DMS153 (cell line): ENCODE measurements at regions not wholly inside any gene's neighbourhood (a gene's known extent, or its start where the extent isn't known, plus 50 kb on each side); places are given as distances from the start of the nearest gene placed in this dataset.
"Not testable (repeated sequence)": the region's sequence is repeated elsewhere in the genome, so short reads cannot be mapped to it uniquely, and the experiment has no call there.

Experiments
- DNase-seq: peaks from one replicate; lab custom pipeline; 2025; lab: John Stamatoyannopoulos, UW

DNA sequence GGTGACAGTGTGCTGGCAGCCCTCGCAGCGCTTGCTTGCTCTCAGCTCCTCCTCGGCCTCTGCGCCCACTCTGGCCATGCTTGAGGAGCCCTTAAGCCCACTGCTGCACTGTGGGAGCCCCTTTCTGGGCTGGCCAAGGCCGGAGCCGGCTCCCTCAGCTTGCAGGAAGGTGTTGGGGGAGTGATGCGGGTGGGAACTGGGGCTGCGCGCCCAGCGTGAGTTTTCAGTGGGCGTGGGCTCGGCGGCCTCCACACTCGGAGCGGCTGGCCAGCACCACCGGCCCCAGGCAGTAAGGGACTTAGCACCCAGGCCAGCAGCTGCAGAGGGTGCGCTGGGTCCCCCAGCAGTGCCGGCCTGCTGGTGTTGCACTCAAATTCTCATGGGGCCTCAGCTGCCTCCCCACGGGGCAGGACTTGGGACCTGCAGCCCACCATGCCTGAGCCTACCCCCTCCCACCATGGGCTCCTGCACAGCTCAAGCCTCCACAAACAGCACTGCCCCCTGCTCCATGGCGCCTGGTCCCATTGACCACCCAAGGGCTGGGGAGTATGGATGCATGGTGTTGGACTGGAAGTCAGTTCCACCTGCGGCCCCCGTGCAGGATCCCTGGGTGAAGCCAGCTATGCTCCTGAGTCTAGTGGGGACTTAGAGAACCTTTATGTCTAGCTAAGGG, 223.1 kb upstream of the PTPRD start:
- DNase-seq = no peak

DNA sequence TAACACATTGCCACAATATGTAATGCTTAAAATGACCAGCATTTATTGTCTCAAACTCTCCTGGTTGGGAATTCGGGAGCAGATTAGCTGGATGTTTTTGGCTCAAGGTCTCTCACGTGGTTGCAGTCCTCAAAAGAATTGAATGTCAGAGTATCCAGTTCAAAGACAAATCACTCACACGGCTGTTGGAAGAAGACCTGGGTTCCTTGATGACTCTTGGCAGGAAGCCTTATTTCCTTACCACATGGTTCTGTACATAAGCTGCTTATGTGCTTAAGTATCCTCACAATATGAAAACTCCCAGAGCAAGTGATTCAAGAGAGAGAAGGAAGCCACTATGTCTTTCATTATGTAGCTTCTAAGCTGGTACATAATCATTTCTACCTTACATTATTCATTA, 230.3 kb upstream of the PTPRD start:
- DNase-seq = no peak

DNA sequence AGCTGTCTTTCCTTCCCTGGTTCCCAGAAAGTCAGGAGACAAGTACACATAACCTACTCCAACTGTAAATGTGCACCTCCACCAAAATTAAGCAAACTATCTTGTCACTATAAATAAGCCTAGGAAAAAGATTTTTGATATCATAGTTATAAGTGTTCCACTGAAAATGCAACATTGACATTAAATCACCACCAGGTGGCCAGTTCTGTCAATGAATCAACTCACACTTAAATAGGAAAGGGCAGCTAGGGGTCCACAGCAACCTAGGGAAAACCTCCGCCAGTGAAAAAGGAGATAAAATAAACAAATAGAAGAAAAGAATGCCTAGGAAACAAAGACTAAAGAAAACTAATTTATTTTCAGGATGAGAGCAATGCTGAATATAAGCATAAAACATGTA, 243.0 kb upstream of the PTPRD start:
- no peak for DNase-seq

DNA sequence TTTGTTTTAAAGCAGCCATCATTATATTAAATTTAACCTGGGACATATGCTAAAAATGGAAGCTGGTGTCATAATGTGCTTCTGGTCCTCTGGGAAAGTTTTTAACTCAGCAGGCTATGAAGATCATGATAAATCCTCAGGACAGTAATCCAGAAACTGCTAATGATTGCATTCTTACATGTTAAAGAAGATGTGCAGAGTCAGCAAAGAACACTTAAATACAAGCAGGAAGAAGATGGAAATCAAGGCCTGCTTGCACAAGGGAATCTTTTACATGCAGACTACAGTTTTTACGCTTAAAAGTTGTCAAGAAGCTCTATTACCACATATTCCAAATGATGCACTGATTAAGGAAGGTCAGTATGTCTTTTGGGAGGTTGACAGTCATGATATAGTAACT, 246.0 kb upstream of the PTPRD start:
- no peak for DNase-seq

DNA sequence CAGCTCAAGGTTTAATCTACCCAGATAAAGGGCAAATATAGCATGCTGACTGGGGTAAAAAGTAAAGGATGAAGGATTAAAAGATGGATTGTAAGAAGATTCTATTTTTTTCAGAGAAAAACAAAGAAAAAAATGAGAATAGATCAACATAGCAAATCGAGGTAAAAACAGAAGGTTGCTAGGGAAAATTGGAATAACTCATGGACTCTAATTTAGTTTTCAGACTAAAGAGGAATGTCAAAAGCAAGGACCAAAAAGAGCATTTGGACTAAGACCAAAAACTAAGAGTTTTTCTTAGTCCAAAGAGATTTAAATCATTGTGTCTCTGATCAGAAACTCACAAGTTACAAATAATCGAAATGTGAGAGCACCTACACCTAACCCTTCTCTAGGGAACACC, 250.7 kb upstream of the PTPRD start:
- no peak for DNase-seq

DNA sequence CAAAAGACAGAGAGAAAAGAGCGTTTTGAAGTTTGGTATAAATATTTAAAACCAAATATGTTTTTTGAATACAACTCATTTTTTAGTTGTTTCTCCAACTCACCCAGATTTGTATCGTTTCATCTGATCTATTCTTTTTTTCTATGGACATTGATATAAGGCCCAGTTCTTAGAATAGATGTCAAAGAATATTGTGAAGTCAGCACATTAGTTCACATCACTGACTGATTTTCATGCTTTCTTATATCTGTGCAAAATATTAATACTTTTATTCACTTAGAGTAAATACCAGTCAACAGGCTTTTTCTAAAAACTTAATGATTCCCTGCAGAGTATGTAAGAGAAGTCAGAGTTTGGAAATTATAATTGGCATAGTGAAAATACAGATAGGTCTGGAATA, 254.4 kb upstream of the PTPRD start:
- DNase-seq = no peak

DNA sequence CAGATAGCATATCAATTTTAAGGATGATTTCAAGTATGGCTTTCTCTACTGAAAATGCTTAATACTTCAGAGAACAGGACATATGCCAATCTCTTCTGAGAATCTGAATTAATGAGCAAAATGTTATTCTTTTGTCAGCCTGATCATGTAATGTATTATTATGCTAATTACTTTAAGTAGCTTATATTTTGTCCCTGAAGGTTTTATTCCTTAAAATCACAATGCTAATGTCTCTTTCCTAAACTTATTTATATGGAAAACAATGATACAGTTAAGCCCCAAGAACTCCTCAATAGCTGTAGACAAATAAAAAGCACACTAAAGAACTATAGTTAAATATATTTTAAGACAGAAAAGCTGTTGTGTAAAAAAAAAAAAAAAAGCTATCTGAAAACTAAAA, 256.9 kb upstream of the PTPRD start:
- DNase-seq = no peak

DNA sequence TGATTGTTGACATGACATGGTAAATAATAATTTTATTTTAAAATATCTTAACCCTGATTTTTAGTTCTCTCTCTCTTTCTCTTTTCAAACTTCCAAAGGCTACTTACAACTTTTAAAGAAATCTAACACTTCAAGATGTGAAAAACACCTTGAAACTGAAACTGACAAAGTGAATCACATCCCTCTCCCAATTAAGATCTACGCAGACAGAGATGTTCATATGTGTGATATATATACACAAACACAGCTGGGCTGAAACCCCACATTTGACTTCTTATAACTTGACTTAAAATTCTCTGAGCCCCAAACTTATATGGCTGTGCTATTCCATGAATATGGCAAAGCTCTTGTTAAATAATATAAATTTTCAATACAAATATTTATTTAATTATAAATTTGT, 261.2 kb upstream of the PTPRD start:
- DNase-seq = no peak

DNA sequence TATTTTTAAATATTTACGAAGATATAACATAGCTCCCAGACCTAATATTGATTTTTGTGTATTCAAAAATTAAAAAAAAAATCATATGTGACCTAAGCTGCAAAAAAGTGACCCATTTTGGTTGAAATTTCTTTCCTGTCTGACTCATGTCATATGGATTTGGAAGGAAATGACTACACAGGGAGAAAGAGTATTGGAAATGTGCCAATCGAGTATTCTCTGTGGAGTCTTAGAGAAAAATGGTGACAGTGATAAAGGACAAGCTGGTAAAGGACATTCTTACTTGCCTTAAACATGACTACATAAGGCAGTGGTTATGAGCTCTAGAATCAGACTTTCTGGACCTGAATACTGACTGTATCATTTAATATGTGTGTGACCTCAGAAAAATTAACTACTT, 262.9 kb upstream of the PTPRD start:
- DNase-seq = no peak

DNA sequence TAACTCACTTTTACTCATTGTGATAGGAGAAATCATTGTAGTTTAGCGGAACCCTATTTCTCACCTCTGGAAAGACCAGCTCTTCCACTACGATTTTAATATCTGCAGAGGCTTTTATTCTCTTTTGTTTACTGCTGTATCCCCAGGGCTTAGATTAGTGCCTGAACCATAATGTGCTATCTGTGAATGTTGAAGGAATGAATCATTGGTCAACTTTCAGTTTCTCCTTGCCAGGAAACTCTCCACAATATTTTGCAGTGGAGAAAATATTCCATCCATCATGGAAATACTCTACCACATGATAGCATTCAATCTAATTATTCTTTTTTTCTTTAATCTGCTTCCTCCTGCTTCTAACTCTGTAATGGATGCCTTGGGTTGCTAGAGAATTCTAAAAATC, 263.5 kb upstream of the PTPRD start:
- no peak for DNase-seq

DNA sequence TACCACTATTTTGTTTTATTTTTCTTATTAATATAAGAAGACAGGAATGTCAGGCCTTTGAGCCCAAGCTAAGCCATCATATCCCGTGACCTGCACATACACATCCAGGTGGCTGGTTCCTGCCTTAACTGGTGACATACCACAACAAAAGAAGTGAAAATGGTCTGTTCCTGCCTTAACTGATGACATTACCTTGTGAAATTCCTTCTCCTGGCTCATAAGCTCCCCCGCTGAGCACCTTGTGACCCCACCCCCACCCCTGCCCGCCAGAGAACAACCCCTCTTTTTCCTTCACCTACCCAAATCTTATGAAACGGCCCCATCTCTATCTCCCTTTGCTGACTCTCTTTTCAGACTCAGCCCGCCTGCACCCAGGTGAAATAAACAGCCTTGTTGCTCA, 277.5 kb upstream of the PTPRD start:
- not testable (repeated sequence) for DNase-seq

DNA sequence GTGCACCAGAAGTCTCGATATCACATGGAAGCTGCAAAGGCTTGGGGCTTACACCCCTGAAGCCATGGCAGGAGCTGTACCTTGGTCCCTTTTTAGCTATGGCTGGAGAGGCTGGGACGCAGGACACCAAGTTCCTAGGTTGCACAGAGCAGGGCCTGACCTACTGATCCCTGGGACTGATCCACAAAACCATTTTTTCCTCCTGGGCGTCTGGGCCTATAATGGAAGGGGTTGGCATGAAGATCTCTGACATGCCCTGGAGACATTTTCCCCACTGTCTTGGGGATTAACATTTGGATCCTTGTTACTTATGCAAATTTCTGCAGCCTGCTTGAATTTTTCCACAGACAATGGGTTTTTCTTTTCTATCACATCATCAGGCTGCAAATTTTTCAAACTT, 286.7 kb upstream of the PTPRD start:
- no peak for DNase-seq

DNA sequence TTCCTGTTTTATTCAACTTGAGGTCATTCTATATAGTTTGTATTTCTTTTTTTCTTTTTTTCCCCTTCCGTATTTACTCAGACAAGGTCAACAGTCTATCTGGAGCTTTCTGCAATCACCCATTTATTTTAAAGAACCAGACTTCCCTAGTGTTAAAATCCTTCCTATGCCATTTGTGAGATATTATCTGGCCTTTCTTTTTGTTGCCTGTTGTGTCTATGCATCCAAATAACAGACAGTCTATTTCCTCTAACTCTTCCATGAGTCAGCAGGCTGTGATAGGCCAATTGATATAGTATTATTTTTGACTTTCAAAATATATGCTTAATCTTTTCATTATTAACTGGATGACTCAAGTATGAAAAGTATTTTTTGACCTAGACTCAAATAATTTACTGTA, 291.2 kb upstream of the PTPRD start:
- peak; percentile 62 for DNase-seq

DNA sequence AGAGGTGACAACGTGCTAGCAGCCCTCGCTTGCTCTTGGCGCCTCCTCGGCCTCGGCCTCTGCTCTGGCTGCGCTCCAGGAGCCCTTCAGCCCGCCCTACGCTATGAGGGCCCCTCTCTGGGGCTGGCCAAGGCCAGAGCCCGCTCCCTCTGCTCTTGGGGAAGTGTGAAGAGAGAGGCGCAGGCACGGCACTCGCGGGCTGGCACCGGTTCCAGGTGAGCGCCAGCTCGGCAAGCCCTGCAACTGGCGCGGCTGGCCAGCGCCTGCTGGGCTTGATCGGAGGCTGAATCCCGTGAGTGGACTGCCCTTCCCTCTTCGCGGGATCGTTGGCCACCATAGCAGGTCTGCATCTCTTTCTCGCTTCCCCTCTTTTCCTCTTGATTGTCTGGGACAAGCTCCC, 298.0 kb upstream of the PTPRD start:
- no peak for DNase-seq

DNA sequence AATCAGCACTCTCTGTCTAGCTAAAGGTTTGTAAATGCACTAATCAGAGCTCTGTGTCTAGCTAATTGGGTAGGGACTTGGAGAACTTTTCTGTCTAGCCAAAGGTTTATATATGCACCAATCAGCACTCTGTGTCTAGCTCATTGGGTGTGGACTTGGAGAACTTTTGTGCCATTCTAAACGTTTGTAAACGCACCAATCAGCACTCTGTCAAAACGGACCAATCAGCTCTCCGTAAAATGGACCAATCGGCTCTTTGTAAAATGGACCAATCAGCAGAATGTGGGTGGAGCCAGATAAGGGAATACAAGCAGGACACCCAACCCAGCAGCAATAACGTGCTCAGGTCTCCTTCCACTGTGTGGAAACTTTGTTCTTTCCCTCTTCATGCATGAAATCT, 298.6 kb upstream of the PTPRD start:
- DNase-seq = no peak

DNA sequence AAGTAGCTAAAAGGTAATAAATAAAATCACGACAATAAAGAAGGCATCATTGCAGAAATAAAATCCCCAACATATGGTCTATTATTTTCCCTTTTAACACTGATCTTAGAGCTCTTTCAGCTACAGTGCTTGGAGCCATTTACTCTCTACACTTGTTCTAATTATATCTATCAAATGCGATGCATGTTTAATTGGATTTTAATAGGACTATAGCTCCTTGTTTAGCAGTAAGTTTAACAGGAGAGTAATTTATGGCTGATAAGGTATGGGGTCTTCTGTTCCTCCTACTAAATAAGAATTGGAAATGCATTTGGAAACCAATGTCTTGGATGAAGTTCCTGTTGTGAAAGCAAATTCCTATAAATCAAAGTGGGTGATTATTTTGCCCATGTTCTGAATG, 304.2 kb upstream of the PTPRD start:
- DNase-seq = no peak

DNA sequence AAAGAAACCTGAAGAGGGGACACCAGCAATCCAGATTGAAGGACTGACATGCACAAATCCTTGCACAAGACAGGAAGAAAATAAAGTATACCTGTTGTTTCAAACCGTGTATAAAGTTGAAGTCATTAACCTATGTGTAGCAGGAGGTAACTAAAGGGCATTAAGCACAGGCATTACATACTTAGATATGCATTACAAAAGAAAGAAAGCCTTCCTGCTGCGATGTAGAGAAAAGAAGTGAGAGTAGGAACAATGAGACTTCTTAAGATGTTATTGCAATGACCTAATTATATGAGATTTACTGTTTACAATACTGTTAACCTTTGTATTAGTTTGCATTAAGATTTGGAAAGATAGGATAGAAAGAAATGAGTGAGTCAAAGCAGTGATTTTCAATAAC, 308.9 kb upstream of the PTPRD start:
- DNase-seq = no peak

DNA sequence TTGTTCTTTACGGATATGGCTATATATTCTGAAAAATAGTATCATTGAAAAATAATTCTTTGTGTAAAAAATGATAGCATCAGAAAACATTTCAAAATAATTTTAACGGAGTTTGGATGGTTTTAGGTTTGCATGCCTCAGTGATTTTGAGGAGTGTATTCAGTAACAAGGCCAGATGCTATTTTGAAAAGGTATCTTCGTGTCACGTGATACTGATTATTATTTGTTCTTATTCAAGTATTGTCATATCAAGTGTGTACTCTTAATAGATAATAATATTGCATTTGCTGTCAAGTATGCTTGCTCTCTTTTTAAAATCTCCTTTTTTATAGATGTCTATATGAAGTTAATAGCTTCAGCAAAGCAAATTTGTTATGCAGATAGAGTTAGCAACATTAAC, 313.1 kb upstream of the PTPRD start:
- no peak for DNase-seq

DNA sequence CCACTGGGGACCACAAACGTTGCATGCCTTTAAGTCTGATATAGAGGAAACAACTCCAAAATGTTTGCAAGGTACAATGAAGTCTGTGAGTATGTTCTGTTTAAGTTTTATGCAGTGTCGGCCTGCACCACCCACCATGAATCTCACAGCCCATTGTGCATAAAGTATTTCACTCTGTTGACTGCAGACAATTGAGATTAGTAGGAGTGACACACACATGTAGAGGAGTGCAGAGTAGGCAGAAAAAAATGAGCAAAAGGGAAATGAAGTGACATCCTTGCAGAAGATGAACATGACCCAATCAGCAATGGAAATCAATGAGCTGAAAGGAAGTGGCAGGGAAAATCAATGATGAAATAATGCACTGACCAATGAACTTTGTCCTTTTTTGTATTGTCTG, 315.6 kb upstream of the PTPRD start:
- no peak for DNase-seq

DNA sequence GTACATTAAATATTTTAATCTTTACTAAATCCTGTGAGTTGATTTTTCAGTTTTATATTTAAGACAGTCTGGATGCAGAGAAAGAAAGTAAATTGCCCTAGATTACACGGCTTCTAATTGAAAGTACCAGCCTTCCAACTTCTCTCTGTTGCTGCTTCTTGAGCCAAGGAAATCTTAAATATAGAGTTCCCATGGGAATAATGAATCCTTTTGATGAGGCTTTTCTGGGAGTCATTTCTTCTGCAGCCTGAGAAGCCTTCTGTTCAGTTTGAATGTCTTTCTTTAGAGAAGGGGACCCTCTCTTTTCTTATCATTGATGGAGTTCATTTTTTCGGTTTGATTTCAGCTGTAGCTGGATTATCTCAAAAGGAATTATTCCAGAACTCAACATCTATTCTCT, 317.3 kb upstream of the PTPRD start:
- no peak for DNase-seq

DNA sequence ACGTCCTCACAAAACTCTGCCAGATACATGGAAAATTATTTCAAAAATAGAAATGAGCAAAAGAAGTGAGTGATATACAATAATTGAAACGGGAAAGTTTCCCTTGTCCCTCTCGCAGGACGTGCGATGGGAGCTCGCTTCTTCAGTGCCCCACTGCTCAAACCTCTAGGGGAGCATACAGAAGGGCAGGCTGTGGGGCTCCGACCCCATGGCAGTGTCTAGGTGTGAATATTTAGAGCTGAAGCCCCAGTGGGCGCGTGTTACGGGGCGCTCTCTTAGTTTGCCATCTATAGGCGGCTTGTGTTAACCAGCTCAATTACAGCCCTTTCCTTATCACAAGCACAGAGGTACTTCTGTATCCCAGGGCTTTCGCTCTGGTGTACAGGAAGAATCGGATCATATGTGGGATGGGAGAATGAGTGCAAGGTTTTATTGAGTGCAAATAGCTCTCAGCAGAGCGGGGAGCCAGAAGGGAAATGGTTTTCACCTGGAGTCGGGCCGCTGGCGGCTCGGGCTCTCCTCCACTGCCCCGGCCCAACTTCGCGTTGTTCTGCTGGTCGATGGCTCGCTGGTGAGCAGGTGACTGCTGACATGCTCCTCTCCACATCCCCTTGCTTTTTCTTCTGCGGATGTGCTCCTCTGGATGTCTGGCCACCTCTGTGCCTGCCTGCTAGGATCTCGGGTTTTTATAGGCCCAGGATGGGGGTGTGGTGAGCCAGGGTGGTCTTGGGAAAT, 334.0 kb upstream of the PTPRD start:
- DNase-seq = peak; percentile 46

DNA sequence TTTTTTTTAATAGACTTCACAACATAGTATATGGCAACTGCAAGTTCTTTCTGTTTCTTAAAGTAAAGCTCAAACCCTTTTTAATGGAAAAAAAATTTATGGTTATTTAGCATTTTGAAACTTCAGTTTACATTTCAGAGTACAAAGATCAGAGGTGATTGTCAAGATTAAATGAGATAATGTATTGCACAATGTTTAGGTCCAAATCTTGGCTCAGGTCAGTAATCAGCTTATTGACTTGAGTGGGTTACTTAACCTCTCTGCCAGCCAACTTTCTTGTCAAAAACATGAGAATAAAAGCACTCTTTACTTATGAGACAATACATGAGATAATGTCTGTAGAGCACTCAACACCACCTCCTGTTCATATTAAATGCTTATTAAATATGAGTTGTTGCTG, 345.1 kb upstream of the PTPRD start:
- DNase-seq = no peak

DNA sequence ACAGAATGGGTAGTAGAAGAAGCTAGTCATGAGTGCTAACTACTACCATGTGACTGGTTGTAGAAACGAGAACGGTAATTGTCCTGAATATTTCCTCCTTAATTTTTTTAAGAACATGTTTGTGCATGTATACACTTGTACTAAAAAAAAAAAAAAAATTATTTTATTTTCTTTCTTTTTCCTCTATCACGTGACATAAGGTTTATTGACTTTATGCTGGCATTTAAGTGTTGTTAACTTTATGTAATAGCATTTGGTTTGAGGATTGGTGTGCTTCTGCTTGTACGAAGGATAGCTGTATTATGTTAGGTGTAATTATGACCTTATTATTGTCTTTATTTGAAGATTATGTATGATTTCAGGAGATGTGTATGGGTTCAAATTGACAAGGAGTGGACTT, 349.1 kb upstream of the PTPRD start:
- DNase-seq = no peak

DNA sequence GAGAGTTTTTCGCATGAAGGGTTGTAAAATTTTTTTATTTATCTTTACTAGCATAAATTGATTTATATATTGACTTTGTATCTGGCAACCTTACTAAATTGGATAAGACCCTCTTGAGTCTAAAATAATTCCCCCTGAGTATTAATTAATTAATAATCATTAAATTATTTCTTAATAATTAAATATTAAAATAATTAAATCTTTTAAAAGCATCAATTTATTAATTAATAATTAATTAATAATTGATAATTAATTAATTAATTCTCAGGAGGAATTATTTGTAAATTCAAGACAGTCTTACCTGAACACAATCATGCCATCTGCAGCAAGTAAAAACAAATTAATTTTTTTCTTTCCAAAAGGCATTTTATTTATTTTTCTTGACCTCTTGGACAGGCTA, 370.4 kb upstream of the PTPRD start:
- DNase-seq = no peak
